NCI-H2171 treated with DMSO at 0.1 percent for 48 hours (cell line): ENCODE measurements at regions not wholly inside any gene's neighbourhood (a gene's known extent, or its start where the extent isn't known, plus 50 kb on each side); places are given as distances from the start of the nearest gene placed in this dataset.

Experiments used
- DNase-seq: peaks from one replicate; lab custom pipeline; 2025; lab: John Stamatoyannopoulos, UW

DNA sequence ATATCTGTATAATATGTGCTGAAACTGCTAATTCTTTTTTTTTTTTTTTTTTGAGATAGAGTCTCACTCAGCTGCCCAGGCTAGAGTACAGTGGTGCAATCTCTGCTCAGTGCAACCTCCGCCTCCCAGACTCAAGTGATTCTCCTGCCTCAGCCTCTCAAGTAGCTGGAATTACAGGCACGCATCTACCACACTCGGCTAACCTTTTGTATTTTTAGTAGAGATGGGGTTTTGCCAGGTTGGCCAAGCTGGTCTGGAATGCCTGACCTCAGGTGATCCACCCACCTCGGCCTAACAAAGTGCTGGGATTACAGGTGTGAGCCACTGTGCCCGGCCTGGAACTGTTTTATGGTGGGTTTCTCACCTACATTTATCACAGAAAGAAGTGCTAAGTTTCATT lies 307.8 kb upstream of the STT3B start:
- DNase-seq: no peak

DNA sequence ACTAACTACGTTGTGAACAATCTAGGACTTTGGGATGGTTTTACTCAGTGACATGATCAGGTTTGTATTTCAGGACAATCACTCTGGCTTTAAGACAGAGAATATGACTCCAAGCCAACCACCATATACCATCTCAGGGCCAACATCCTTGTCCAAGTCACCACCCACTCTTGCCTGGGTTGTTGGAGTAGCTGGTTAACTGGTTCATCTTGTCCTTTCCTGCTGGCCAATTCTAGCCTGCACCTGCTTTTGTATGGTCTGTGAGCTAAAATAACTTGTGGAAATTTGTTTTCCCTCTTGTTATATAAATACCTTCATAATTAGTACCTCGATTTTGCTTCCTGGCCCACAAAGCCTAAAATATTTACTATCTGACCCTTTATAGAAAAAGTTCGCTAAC lies 306.8 kb upstream of the STT3B start:
- no peak for DNase-seq

DNA sequence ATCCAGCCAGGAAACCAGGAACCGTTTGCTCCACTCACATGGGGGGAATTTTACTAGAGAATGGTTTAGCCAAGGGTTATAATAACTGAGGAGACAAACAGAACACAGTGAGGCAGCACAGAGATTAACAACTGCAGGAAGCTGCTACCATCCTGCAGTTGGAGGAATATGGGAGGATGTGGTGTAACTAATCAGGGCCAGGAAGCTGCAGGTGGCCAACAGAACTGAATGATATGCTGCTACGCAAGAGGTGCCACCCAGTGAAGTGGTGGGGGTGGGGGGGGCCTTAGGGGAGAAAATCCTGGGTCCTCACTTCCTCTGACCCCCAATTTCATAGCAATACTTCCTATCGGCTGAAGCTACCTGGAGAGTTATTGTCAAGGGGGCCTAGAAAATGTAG lies 306.4 kb upstream of the STT3B start:
- no peak for DNase-seq

- no peak for DNase-seq
These were observed 305.6 kb upstream of the STT3B start for GRCh38 chr3:31227131-31227562.

DNA sequence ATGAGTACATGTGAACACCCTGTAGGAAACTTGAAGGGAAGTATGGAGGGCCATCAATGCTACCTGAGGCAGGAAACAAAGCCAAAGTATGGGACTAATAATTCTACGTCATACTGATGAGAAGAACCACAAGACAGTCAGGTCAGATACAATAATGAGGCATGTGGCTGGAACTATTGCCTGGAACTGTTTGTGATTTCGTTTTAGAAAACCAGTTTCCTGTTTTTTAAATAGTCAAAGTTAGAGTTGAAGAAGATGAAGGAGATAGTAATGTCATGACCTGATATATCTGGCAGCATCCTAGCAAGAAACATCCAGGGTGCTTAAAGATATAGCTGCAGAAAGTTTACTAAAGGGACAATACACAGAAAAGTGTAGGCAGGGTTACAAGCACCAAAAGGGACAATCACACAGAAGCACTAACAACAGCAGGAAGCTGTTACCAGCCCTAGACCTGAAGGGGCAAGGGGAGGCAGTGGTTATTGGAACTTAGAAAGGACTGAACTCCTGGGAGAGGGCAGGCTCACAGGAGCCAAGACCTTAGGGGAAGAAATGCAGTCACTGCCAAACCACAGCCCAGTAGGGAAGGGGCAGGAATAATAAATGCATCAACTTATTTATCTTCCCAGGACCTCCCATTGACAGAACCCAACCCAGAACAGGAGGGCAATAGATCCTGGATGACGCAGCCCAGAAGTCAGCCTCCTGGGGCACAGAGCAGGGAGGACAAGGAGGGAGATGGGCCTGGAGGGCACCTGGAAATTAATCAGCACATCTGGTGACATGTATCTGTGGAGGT lies 302.1 kb upstream of the STT3B start:
- no peak for DNase-seq

DNA sequence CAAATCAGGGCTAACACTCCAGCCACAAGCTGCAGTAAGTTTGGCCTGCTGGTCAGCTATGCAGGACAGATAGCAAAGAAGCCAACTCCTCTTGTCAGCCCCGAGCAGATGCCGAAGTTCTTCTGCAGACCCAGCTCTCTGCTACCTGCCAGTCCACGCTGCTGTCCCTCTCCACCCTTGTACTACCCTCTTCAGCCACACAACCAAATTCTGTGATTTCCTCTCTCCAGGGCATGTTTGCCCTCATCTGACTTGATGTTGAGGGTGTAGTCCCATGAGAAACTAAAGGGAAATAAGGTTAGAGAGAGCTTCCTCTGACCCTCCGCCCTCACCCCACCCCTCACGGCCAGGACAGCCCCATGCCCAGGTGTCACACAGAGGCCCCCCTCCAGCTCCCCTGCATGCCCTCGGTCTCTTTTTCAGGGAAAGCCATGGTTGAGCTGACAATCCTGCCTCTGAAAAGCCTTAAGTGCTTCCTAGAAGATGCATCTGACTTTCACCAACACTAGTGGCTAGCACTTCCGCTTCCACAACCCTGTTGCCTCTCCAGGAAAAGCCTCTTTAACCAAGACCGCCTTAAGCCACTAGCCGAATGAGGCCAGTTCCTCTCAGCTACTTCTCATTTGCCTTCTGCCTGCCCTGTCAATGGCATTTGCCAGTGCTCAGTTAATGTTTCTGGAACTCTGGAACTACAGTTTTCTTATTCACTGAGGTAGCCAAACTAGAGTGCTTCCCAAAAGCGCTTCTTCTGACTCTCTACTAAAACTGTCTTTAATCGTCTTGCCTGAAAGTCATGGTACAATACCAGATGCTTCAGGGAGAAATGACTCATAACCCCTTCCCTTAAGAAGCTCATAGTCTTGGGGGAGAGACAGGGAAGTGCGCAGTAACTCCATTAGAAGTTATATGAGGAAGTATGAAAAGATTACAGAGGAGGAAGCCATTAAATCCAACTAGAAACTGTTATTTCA lies 300.4 kb upstream of the STT3B start:
- no peak for DNase-seq

GRCh38 chr3:31234145-31234544 lies 298.6 kb upstream of the STT3B start:
- DNase-seq: no peak

- no peak for DNase-seq
These were observed 297.5 kb upstream of the STT3B start for GRCh38 chr3:31235062-31235700.

DNA sequence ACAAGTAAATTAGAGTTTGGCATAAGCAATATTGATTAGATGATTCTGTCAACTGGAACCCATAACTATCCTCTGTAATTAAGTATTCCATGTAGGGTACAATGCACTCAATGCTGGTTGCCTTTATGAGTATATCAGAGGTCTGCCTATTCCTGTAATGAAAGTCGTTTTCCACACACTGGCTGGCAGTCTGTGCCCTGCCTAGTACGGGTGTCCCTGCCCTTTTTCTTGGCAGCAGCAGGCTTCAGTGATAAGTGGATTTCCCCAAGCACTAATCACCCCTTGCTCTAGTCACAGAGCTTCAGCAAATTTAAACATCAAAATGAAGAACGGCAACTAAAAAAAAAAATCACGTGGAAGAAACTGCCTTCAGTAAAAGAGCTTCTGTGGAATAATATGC lies 294.8 kb upstream of the STT3B start:
- no peak for DNase-seq

GRCh38 chr3:31240013-31240412 lies 292.7 kb upstream of the STT3B start:
- DNase-seq: no peak

DNA sequence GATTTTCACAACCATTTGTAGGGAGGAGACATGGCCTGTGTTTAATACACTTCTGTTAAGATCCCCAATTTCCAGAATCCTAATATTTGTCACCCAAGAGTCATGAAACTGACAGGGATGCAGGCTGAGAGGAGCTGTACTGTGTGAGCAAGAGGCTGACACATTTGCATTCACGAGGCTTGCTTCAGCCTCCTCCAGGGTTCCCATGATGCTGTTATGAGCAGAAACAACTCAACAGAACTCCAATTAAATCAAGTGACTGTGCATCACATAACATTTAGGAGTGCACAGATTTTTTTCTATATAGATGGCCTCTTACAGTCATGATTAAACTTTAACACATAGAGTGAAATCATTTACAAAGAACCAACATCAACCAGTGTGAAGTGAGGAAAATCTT lies 292.3 kb upstream of the STT3B start:
- DNase-seq: no peak

GRCh38 chr3:31240874-31241273 lies 291.9 kb upstream of the STT3B start:
- no peak for DNase-seq

DNA sequence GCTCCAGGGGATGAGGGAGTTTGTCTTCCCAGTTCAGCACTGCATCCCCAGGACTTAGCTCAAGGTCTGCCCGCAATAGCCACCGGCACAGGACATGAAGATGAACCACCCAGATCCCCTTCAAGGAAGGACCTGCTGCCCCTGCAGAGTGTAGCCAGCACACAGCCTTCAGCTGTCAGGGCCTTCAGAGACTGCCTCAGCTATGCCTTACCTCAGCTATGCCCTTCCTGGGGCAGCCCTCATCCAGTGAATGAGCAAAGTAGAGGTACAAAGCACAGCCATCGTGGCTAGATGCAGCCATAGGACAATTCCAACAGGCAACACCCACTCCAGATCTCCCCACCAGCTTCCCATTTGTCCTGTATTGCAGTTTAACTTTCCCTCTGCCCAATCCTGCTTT lies 291.2 kb upstream of the STT3B start:
- no peak for DNase-seq

DNA sequence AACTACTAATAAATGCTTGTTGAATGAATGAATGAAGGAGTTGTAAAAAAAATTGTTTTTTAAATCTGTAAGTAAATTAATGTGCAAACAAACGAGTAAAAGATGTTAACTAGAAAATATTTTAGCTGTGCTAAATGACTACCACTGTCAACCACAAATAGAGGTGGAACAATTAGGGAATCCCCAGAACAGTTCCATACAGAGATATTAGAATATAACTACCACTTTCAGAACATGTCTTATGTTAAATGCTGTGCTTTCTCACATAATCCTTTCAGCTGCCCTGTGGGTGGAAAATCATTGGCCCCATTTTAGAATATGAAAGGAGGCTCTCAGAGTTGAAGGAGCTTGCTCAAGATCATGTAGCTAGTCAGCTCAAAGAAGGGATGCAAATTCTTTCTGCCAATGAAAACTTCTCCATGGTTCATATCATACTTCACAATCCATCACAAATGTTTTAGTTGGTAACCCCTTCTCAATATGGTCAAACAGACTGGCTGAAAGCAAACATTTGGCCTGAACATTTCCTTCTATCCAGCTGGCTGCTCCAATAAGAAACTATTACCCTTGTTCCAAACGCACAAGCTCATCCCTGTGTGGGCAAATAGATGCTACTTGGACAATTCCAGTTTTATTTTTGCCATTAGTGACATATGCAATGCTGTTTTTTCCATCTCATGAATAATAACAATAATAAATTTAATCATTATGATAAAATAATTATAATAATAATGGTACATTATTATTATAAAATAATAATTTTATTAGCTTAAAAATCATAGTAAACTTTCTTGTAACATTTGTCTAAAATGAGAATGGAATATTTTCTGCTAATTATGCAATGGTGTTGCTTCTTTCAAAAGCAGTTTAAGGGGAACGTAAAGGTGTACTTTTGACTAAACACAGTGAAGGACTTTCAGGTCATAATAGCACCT lies 290.4 kb upstream of the STT3B start:
- no peak for DNase-seq

GRCh38 chr3:31244929-31245817 lies 287.6 kb upstream of the STT3B start:
- no peak for DNase-seq

GRCh38 chr3:31246293-31247062 lies 286.2 kb upstream of the STT3B start:
- no peak for DNase-seq

GRCh38 chr3:31247063-31247447 lies 285.7 kb upstream of the STT3B start:
- DNase-seq: no peak

GRCh38 chr3:31247850-31248562 lies 284.7 kb upstream of the STT3B start:
- no peak for DNase-seq

GRCh38 chr3:31248563-31248992 lies 284.1 kb upstream of the STT3B start:
- no peak for DNase-seq
